ENCODE measurements at regions not wholly inside any gene's neighbourhood (a gene's known extent, or its start where the extent isn't known, plus 50 kb on each side); places are given as distances from the start of the nearest gene placed in this dataset.

DNA sequence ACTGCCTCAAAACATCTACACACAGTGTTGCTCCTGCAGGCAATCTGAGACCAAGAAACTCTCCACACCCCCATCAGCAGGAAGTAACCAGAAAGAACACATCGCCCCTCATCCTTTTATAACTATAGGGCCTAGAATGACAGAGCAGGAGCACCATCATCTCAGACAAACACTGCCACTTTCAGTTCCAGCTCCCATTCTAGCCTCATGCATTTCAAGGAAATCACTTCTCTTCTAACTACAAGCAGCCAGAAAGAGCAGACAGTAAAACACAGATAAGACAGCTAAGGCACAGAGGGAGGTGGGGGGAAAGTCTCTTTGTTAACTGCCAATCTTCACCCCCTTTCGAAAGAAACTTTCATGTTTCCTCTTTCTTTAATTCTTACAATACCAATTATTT lies 102.6 kb upstream of the TENT5D start:
- H3K27me3 ChIP-seq = peaks cover 0 to 5% (median 0%) of the 10 kb centered on the region in 9 donors
- no peak overlapping the region for H3K27ac ChIP-seq
- ATAC-seq (no peak), DNase-seq (no peak)
- H3K9me3 ChIP-seq = peaks cover 0 to 44% (median 0%) of the 10 kb centered on the region in 12 donors
- 71 to 88% (median 78%) methylated on average over 2 of the region's 2 CpGs for WGBS, 4 donors
- no peak overlapping the region for H3K4me3 ChIP-seq
- TF ChIP-seq, protein P1, sequence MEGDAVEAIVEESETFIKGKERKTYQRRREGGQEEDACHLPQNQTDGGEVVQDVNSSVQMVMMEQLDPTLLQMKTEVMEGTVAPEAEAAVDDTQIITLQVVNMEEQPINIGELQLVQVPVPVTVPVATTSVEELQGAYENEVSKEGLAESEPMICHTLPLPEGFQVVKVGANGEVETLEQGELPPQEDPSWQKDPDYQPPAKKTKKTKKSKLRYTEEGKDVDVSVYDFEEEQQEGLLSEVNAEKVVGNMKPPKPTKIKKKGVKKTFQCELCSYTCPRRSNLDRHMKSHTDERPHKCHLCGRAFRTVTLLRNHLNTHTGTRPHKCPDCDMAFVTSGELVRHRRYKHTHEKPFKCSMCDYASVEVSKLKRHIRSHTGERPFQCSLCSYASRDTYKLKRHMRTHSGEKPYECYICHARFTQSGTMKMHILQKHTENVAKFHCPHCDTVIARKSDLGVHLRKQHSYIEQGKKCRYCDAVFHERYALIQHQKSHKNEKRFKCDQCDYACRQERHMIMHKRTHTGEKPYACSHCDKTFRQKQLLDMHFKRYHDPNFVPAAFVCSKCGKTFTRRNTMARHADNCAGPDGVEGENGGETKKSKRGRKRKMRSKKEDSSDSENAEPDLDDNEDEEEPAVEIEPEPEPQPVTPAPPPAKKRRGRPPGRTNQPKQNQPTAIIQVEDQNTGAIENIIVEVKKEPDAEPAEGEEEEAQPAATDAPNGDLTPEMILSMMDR (IDR thresholded peaks at IDR 0.05) = no peak
- TF ChIP-seq POLR2A (IDR thresholded peaks at IDR 0.05) = no peak
- no peaks in the 10 kb centered on the region for H3K4me1 ChIP-seq
- intact Hi-C loops (cut with DNase I) = no loop called here
- H3K36me3 ChIP-seq = no peaks in the 10 kb centered on the region

DNA sequence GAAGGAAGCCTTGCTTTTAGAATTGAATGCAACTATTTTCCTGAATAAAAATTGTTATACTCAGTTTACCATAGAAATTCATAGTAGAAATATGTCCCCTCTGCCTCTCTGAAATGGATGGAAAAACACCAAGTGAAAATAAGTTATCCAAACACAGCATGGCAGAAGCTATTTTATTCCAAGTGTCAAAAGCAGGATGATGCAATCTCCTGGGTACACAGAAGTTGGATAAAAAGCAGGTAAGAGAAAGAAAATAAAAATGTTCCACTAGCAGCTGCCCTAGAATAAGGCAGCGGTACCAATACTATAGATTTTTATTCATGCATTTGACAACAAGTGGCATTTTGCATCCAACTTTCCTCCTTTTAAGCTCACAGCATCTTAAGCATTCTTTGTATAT lies 89.0 kb upstream of the TENT5D start:
- H3K9me3 ChIP-seq = no peaks in the 10 kb centered on the region
- intact Hi-C loops (cut with DNase I) = no loop called here
- no peak overlapping the region for H3K27ac ChIP-seq
- no peak for ATAC-seq
- H3K36me3 ChIP-seq = no peaks in the 10 kb centered on the region
- H3K27me3 ChIP-seq = no peaks in the 10 kb centered on the region
- H3K4me1 ChIP-seq = no peaks in the 10 kb centered on the region
- H3K4me3 ChIP-seq = no peak overlapping the region
- no peak for TF ChIP-seq POLR2A (IDR thresholded peaks at IDR 0.05)
- TF ChIP-seq, protein P1 (IDR thresholded peaks at IDR 0.05) = no peak
- WGBS, 4 donors = 73 to 93% (median 83%) methylated on average over 1 of the region's 1 CpG
- DNase-seq = no peak

DNA sequence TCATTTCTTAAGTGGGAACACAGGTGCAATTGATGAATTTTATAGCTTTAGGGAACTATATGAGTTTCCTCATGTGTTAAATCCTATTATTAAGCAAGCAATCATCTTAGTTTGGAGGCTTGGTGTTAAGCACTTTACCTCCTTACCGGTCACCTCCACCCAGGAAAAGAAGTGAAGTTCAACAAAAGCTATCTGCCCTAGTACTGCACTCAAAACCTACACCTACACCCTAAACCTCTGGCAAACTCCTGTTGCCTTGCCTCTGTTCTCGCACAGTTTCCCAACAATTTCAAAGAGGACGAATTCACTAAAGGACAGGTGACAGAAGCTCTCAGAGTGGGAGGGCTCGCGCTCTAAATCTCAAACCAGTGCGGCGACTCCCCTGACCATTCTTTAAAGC lies 85.7 kb upstream of the TENT5D start:
- TF ChIP-seq, protein P1 (IDR thresholded peaks at IDR 0.05) = no peak
- H3K27me3 ChIP-seq = no peaks in the 10 kb centered on the region
- no peak overlapping the region for H3K27ac ChIP-seq
- intact Hi-C loops (cut with DNase I) = no loop called here
- H3K36me3 ChIP-seq = no peaks in the 10 kb centered on the region
- H3K4me3 ChIP-seq = peak overlapping the region in 6 of 12 donors; percentile 25 to 55 (median 38)
- H3K4me1 ChIP-seq = no peaks in the 10 kb centered on the region
- no peak for DNase-seq
- no peaks in the 10 kb centered on the region for H3K9me3 ChIP-seq
- no peak for ATAC-seq
- 35 to 64% (median 49%) methylated on average over 7 of the region's 7 CpGs for WGBS, 4 donors

DNA sequence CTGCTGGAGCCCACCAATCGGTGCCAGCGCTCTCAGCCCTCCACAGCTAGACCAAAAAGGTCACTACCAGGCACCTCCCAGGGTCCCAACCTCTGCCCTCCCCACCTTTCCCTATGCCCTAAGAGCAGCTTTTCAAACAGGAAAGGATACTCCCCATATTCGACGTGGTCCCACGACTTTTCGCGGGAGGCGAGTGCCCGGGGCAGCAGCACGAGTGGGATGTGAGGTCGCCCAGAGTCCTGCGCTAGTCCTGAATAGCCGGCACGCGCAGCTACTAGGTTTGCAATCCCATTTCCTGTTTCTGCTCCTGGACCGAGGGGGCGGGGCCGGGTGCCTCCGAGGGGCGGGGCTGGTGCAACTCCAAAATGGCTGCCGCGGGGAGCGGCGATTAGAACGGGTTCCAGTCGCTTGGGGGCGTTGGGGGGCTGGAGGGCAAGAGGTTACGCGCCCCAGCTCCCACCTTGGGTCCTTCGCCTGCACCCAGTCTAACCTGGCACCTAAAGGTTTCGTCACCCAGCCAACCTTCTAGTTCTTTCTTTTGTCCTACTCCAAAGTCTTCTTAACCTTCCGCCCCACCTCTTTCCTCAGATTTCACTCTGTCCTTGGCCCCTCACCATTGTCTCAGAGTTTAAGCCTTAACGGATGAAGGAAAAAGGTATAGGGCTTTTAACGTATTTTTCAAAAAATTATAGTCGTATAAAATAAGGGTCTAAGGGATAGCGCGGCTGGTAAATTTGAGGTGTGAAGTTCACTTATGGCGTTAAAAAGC lies 85.0 kb upstream of the TENT5D start:
- TF ChIP-seq, protein P1 (IDR thresholded peaks at IDR 0.05) = no peak
- no peak for TF ChIP-seq POLR2A (IDR thresholded peaks at IDR 0.05)
- H3K4me3 ChIP-seq = peak overlapping the region in 6 of 12 donors; percentile 25 to 55 (median 38)
- H3K9me3 ChIP-seq = no peaks in the 10 kb centered on the region
- ATAC-seq (peak in 3 of 4 donors; percentile 37 to 55 (median 48)), DNase-seq (peak in 4 of 5 donors; percentile 7 to 54 (median 32))
- no peak overlapping the region for H3K27ac ChIP-seq
- intact Hi-C loops (cut with DNase I) = no loop called here
- 30 to 60% (median 44%) methylated on average over 27 to 38 of the region's 38 CpGs for WGBS, 4 donors
- no peaks in the 10 kb centered on the region for H3K4me1 ChIP-seq
- H3K36me3 ChIP-seq = no peaks in the 10 kb centered on the region
- no peaks in the 10 kb centered on the region for H3K27me3 ChIP-seq
